ENCODE measurements at regions not wholly inside any gene's neighbourhood (a gene's known extent, or its start where the extent isn't known, plus 50 kb on each side); places are given as distances from the start of the nearest gene placed in this dataset.

- TF ChIP-seq EZH2 (IDR thresholded peaks at IDR 0.05; ENCODE audit: borderline replicate concordance, low read length) (no peak), CTCF (IDR thresholded peaks at IDR 0.05; ENCODE audit: low read length) (no peak)
- Histone ChIP-seq H2AFZ (ENCODE audit: low read length) (no peak overlapping the region), H3K4me3 (ENCODE audit: low read depth, low read length, poor library complexity, severe bottlenecking) (no peak overlapping the region), H3K4me2 (ENCODE audit: low read length) (no peak overlapping the region), H3K9me2 (ENCODE audit: low read depth, low read length) (no peaks in the 10 kb centered on the region), H3K4me1 (ENCODE audit: insufficient read depth, low read length, severe bottlenecking) (no peaks in the 10 kb centered on the region), H3K27ac (ENCODE audit: low read depth, low read length, poor library complexity, severe bottlenecking) (no peak overlapping the region), H3K9ac (ENCODE audit: low read length) (no peak overlapping the region), H3F3A (ENCODE audit: insufficient read depth, low read length) (no peaks in the 10 kb centered on the region), H3K79me2 (ENCODE audit: insufficient read depth, low read length) (no peaks in the 10 kb centered on the region), H3K36me3 (ENCODE audit: insufficient read depth, low read length) (no peaks in the 10 kb centered on the region), H3K9me3 (ENCODE audit: low read length) (no peaks in the 10 kb centered on the region), H3K27me3 (ENCODE audit: insufficient read depth, low read length) (no peaks in the 10 kb centered on the region), H4K20me1 (ENCODE audit: insufficient read depth, low read length) (no peaks in the 10 kb centered on the region)
Observed at GRCh38 chr5:106311230-106311915, 1359.4 kb downstream of the EFNA5 start.

- H3K27me3 ChIP-seq (ENCODE audit: insufficient read depth, low read length) = no peaks in the 10 kb centered on the region
- TF ChIP-seq EZH2 (IDR thresholded peaks at IDR 0.05; ENCODE audit: borderline replicate concordance, low read length) (no peak), CTCF (IDR thresholded peaks at IDR 0.05; ENCODE audit: low read length) (no peak)
- no peak overlapping the region for H3K4me3 ChIP-seq (ENCODE audit: low read depth, low read length, poor library complexity, severe bottlenecking)
- H4K20me1 ChIP-seq (ENCODE audit: insufficient read depth, low read length) = no peaks in the 10 kb centered on the region
- no peak overlapping the region for H3K27ac ChIP-seq (ENCODE audit: low read depth, low read length, poor library complexity, severe bottlenecking)
- H3K4me2 ChIP-seq (ENCODE audit: low read length) = no peak overlapping the region
- H3K79me2 ChIP-seq (ENCODE audit: insufficient read depth, low read length) = no peaks in the 10 kb centered on the region
- H3K36me3 ChIP-seq (ENCODE audit: insufficient read depth, low read length) = no peaks in the 10 kb centered on the region
- no peaks in the 10 kb centered on the region for H3F3A ChIP-seq (ENCODE audit: insufficient read depth, low read length)
- no peaks in the 10 kb centered on the region for H3K9me2 ChIP-seq (ENCODE audit: low read depth, low read length)
- H3K9me3 ChIP-seq (ENCODE audit: low read length) = no peaks in the 10 kb centered on the region
- no peaks in the 10 kb centered on the region for H3K4me1 ChIP-seq (ENCODE audit: insufficient read depth, low read length, severe bottlenecking)
- no peak overlapping the region for H2AFZ ChIP-seq (ENCODE audit: low read length)
- H3K9ac ChIP-seq (ENCODE audit: low read length) = no peak overlapping the region
Observed at GRCh38 chr5:106307265-106307664, 1363.5 kb downstream of the EFNA5 start.

- no peaks in the 10 kb centered on the region for H4K20me1 ChIP-seq (ENCODE audit: insufficient read depth, low read length)
- no peaks in the 10 kb centered on the region for H3K9me2 ChIP-seq (ENCODE audit: low read depth, low read length)
- H3K4me2 ChIP-seq (ENCODE audit: low read length) = no peak overlapping the region
- H3K36me3 ChIP-seq (ENCODE audit: insufficient read depth, low read length) = no peaks in the 10 kb centered on the region
- H3K9me3 ChIP-seq (ENCODE audit: low read length) = no peaks in the 10 kb centered on the region
- no peak overlapping the region for H3K4me3 ChIP-seq (ENCODE audit: low read depth, low read length, poor library complexity, severe bottlenecking)
- no peak overlapping the region for H2AFZ ChIP-seq (ENCODE audit: low read length)
- H3K4me1 ChIP-seq (ENCODE audit: insufficient read depth, low read length, severe bottlenecking) = no peaks in the 10 kb centered on the region
- H3K27me3 ChIP-seq (ENCODE audit: insufficient read depth, low read length) = no peaks in the 10 kb centered on the region
- H3K79me2 ChIP-seq (ENCODE audit: insufficient read depth, low read length) = no peaks in the 10 kb centered on the region
- no peak overlapping the region for H3K27ac ChIP-seq (ENCODE audit: low read depth, low read length, poor library complexity, severe bottlenecking)
- no peak overlapping the region for H3K9ac ChIP-seq (ENCODE audit: low read length)
- TF ChIP-seq EZH2 (IDR thresholded peaks at IDR 0.05; ENCODE audit: borderline replicate concordance, low read length) (no peak), CTCF (IDR thresholded peaks at IDR 0.05; ENCODE audit: low read length) (no peak)
- no peaks in the 10 kb centered on the region for H3F3A ChIP-seq (ENCODE audit: insufficient read depth, low read length)
Observed at GRCh38 chr5:106306313-106307028, 1364.3 kb downstream of the EFNA5 start.
